SK-N-SH (cell line): ENCODE measurements at regions not wholly inside any gene's neighbourhood (a gene's known extent, or its start where the extent isn't known, plus 50 kb on each side); places are given as distances from the start of the nearest gene placed in this dataset.
A peak's percentile ranks its signal among the peaks of the same experiment; 100 is the strongest.

Experiments
- CTCF ChIA-PET: fragments of 300-600, 350-600 bp; formaldehyde crosslinking; extraction: SDS; loops from one replicate; lab custom pipeline; 2021; lab: Yijun Ruan, JAX
- POLR2A ChIA-PET: fragments of 350-600 bp; sonication (Branson Sonifier 250); formaldehyde crosslinking; extraction: SDS; loops from one replicate; lab custom pipeline; 2020; ENCODE audit warnings: antibody characterized with exemption, inconsistent platforms; lab: Yijun Ruan, JAX
- DNase-seq: peaks from one replicate; pipeline ENCODE4 v3.0.0; 2012
- H2AFZ ChIP-seq: fragments of 200-600 bp; sonication (generic); 2 replicates; pipeline ENCODE4 v1.8.1; 2016; ENCODE audit warnings: antibody characterized with exemption, mild to moderate bottlenecking, low read depth
- H3F3A ChIP-seq: fragments of 200-600 bp; sonication (generic); replicated peaks from 2 replicates; pipeline ENCODE3; 2016; ENCODE audit warnings: antibody characterized with exemption, mild to moderate bottlenecking; ENCODE audit not compliant: insufficient read depth
- H3K27ac ChIP-seq, 2 experiments: fragments of 200-500 bp in 1 of 2; fragments of 200-600 bp in 1 of 2; sonication (Bioruptor generic) in 1 of 2; sonication (generic), shearing (Covaris generic) in 1 of 2; 2 replicates each; pipeline versions ENCODE4 v1.5.1 to v1.6.1; 2014 to 2016; ENCODE audit warnings: low read depth in 2 of 2, inconsistent platforms in 1 of 2, low read length in 1 of 2, mild to moderate bottlenecking in 1 of 2, mixed read lengths in 1 of 2
- H3K27me3 ChIP-seq: fragments of 200-600 bp; sonication (generic), shearing (Covaris generic); 2 replicates; pipeline ENCODE4 v1.6.1; 2016; ENCODE audit warnings: mixed run types; ENCODE audit not compliant: insufficient read depth
- H3K36me3 ChIP-seq, 2 experiments: fragments of 200-500 bp in 1 of 2; fragments of 200-600 bp in 1 of 2; sonication (Bioruptor generic) in 1 of 2; sonication (generic) in 1 of 2; replicated peaks in 1 of 2; 2 replicates each; pipeline versions ENCODE3 to v1.5.1; 2014 to 2016; ENCODE audit warnings: low read length in 1 of 2, mild to moderate bottlenecking in 1 of 2; ENCODE audit not compliant: insufficient read depth in 2 of 2, control insufficient read depth in 1 of 2
- H3K4me1 ChIP-seq, 2 experiments: fragments of 200-500 bp in 1 of 2; fragments of 200-600 bp in 1 of 2; sonication (Bioruptor generic) in 1 of 2; sonication (generic), shearing (Covaris generic) in 1 of 2; 2 replicates each; pipeline versions ENCODE4 v1.5.1 to v1.6.1; 2014 to 2016; ENCODE audit warnings: low read depth in 1 of 2, low read length in 1 of 2, mixed run types in 1 of 2; ENCODE audit not compliant: insufficient read depth in 2 of 2, control insufficient read depth in 1 of 2
- H3K4me2 ChIP-seq: fragments of 200-600 bp; sonication (generic), shearing (Covaris generic); 2 replicates; pipeline ENCODE4 v1.6.1; 2017; ENCODE audit warnings: mixed run types
- H3K4me3 ChIP-seq, 2 experiments: fragments of 200-500 bp in 1 of 2; fragments of 200-600 bp in 1 of 2; sonication (Bioruptor generic) in 1 of 2; sonication (generic), shearing (Covaris generic) in 1 of 2; 2 replicates each; pipeline versions ENCODE4 v1.5.1 to v1.8.1; 2014 to 2016; ENCODE audit warnings: low read depth in 2 of 2, inconsistent platforms in 1 of 2, low read length in 1 of 2, mild to moderate bottlenecking in 1 of 2, mixed read lengths in 1 of 2, moderate library complexity in 1 of 2
- H3K79me2 ChIP-seq: fragments of 200-600 bp; sonication (generic); 2 replicates; pipeline ENCODE4 v1.8.1; 2017; ENCODE audit warnings: mild to moderate bottlenecking; ENCODE audit not compliant: insufficient read depth
- H3K9ac ChIP-seq: fragments of 200-600 bp; sonication (generic); 2 replicates; pipeline ENCODE4 v1.6.1; 2017; ENCODE audit warnings: mixed run types
- H3K9me2 ChIP-seq: fragments of 200-600 bp; sonication (generic); 2 replicates; pipeline ENCODE4 v1.6.1; 2017; ENCODE audit warnings: mixed run types
- H3K9me3 ChIP-seq: fragments of 200-600 bp; sonication (generic); 2 replicates; pipeline ENCODE4 v1.6.1; 2017; ENCODE audit warnings: mixed run types, mild to moderate bottlenecking, moderate library complexity
- H4K20me1 ChIP-seq: fragments of 200-600 bp; sonication (generic); 2 replicates; pipeline ENCODE4 v1.6.1; 2017; ENCODE audit warnings: mild to moderate bottlenecking, mixed run types; ENCODE audit not compliant: insufficient read depth
- EP300 ChIP-seq, 2 experiments: IDR thresholded peaks; 2 replicates each; pipeline versions ENCODE4 v1.4.0 to v1.6.1; 2012; ENCODE audit warnings: borderline replicate concordance in 1 of 2, low read depth in 1 of 2, low read length in 1 of 2
- IRF3 ChIP-seq: fragments of 150-350 bp; IDR thresholded peaks from 2 replicates; pipeline ENCODE4 v1.6.1; 2016; ENCODE audit warnings: mild to moderate bottlenecking, low read depth, low read length
- JUND ChIP-seq: IDR thresholded peaks from 2 replicates; pipeline ENCODE4 v1.4.0; 2012
- MXI1 ChIP-seq: IDR thresholded peaks from 2 replicates; pipeline ENCODE4 v1.6.1; 2012; ENCODE audit warnings: mild to moderate bottlenecking, low read depth, low read length, improper control_type of control experiment
- POLR2AphosphoS5 ChIP-seq: IDR thresholded peaks from 2 replicates; pipeline ENCODE4 v1.6.1; 2012; ENCODE audit warnings: low read depth, low read length
- RAD21 ChIP-seq: IDR thresholded peaks from 2 replicates; pipeline ENCODE4 v1.6.1; 2012; ENCODE audit warnings: mild to moderate bottlenecking, low read length
- RCOR1 ChIP-seq: fragments of 150-350 bp; IDR thresholded peaks from 2 replicates; pipeline ENCODE4 v1.6.1; 2017; ENCODE audit warnings: antibody characterized with exemption, low read length
- YY1 ChIP-seq: IDR thresholded peaks from 2 replicates; pipeline ENCODE4 v1.4.0; 2012; ENCODE audit warnings: low read depth, mild to moderate bottlenecking
- WGBS: methylation state at CpG from one replicate; pipeline ENCODE4 v1.1.6; 2017; ENCODE audit warnings: low lambda C conversion rate; 5-methylcytosine and 5-hydroxymethylcytosine counted together
- TF ChIP-seq, protein P1 (sequence below): fragments of 150-350 bp; IDR thresholded peaks from 2 replicates; pipeline ENCODE4 v1.6.1; 2017; ENCODE audit warnings: antibody characterized with exemption, low read length, low read depth, borderline replicate concordance

DNA sequence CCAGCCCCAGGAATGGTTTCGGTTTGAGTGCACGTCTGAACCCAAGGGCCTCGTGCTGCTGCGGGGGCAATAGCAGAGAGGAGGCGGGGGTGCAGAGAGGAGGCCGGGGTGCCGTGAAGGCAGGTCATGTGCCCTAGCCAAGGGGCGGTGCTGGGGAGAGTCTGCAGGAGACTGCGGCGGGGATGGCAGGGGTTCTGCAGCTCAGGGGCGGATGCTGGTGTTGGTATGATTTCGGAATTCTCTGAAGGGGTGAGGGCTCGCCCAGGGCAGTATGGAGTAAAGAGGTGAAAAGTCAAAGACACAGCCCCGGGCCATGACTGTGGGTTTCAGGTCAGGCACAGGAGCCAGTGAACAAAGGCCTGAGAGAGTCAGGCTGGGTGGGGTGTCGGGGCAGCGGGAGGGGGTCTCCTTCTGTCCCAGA, 186.5 kb upstream of the HDAC4 start:
- ChIA-PET CTCF (interaction anchor here (1.4 kb wide), 2 partner anchors 12 to 18 kb away, joined by 4 to 5 read pairs; no protein-coding TSS in a partner anchor), POLR2A (no interaction called here)
- Histone ChIP-seq H3K27ac (no peak overlapping the region), H2AFZ (no peak overlapping the region), H3K4me2 (no peak overlapping the region), H3K79me2 (no peaks in the 10 kb centered on the region), H4K20me1 (no peaks in the 10 kb centered on the region), H3F3A (no peaks in the 10 kb centered on the region), H3K27me3 (no peaks in the 10 kb centered on the region), H3K9me2 (no peaks in the 10 kb centered on the region), H3K4me3 (no peak overlapping the region), H3K9ac (no peak overlapping the region), H3K9me3 (no peaks in the 10 kb centered on the region), H3K4me1 (peaks cover 0 to 25% of the 10 kb centered on the region in 2 experiments; a peak in 1 of 4 replicates), H3K36me3 (no peaks in the 10 kb centered on the region)
- 37% methylated on average over 13 of the region's 16 CpGs for WGBS
- TF ChIP-seq YY1 (no peak), JUND (no peak)
- DNase-seq = no peak

- Histone ChIP-seq H3K27me3 (no peaks in the 10 kb centered on the region), H3K36me3 (no peaks in the 10 kb centered on the region), H3K9me2 (no peaks in the 10 kb centered on the region), H3K4me3 (no peak overlapping the region), H3K9ac (no peak overlapping the region), H3K4me1 (peaks cover 0 to 25% of the 10 kb centered on the region in 2 experiments; a peak in 1 of 4 replicates), H3K9me3 (no peaks in the 10 kb centered on the region), H3K4me2 (no peak overlapping the region), H3K27ac (peak overlapping the region in 1 of 2 experiments; percentile 28; a peak in 1 of 4 replicates), H3F3A (no peaks in the 10 kb centered on the region), H2AFZ (no peak overlapping the region), H3K79me2 (no peaks in the 10 kb centered on the region), H4K20me1 (no peaks in the 10 kb centered on the region)
- POLR2A ChIA-PET = no interaction called here
- DNase-seq = peak; percentile 87
- 45% methylated on average over 16 of the region's 22 CpGs for WGBS
- CTCF ChIA-PET = interaction anchor here (1.4 kb wide), 2 partner anchors 12 to 19 kb away, joined by 4 to 5 read pairs; no protein-coding TSS in a partner anchor
- TF ChIP-seq, protein P1, sequence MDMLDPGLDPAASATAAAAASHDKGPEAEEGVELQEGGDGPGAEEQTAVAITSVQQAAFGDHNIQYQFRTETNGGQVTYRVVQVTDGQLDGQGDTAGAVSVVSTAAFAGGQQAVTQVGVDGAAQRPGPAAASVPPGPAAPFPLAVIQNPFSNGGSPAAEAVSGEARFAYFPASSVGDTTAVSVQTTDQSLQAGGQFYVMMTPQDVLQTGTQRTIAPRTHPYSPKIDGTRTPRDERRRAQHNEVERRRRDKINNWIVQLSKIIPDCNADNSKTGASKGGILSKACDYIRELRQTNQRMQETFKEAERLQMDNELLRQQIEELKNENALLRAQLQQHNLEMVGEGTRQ = no peak
- TF ChIP-seq RCOR1 (peak; percentile 56), RAD21 (peak; percentile 36), EP300 (IDR thresholded peaks at IDR 0.05; ENCODE audit: borderline replicate concordance in 1 of 2, low read depth in 1 of 2, low read length in 1 of 2) (peak in 1 of 2 experiments; percentile 50; a peak in 2 of 4 replicates), MXI1 (0 out of 2 replicates have a peak, but pooled peaks have one; percentile 25), POLR2AphosphoS5 (no peak), IRF3 (no peak)
These were observed 186.0 kb upstream of the HDAC4 start for GRCh38 chr2:239586651-239587310.
